ENCODE measurements at regions not wholly inside any gene's neighbourhood (a gene's known extent, or its start where the extent isn't known, plus 50 kb on each side); places are given as distances from the start of the nearest gene placed in this dataset.
"Not testable (repeated sequence)": the region's sequence is repeated elsewhere in the genome, so short reads cannot be mapped to it uniquely, and the experiment has no call there.

- H3K4me1 ChIP-seq (ENCODE audit: control insufficient read depth, insufficient read depth, low read length): 0 out of 2 replicates have a peak, but pooled peaks cover 7% of the 10 kb centered on the region
- H3K27ac ChIP-seq (ENCODE audit: low read depth, low read length): no peak overlapping the region
- no peaks in the 10 kb centered on the region for H3K36me3 ChIP-seq (ENCODE audit: control insufficient read depth, insufficient read depth, low read length)
- H3K4me3 ChIP-seq (ENCODE audit: low read depth, low read length): no peak overlapping the region
- H3K9ac ChIP-seq (ENCODE audit: low read depth, low read length): no peak overlapping the region
- H3K27me3 ChIP-seq (ENCODE audit: control insufficient read depth, insufficient read depth, low read length): no peaks in the 10 kb centered on the region
- no peaks in the 10 kb centered on the region for H3K9me3 ChIP-seq (ENCODE audit: control insufficient read depth, insufficient read depth, low read length)
Observed at GRCh38 chr2:128412181-128412871, 93.7 kb upstream of the HS6ST1 start.

GRCh38 chr2:128413014-128413717 is 94.5 kb upstream of the HS6ST1 start:
- H3K9ac ChIP-seq (ENCODE audit: low read depth, low read length): no peak overlapping the region

GRCh38 chr2:128413718-128414341 is 95.2 kb upstream of the HS6ST1 start:
- H3K9me3 ChIP-seq (ENCODE audit: control insufficient read depth, insufficient read depth, low read length): no peaks in the 10 kb centered on the region
- no peak overlapping the region for H3K4me3 ChIP-seq (ENCODE audit: low read depth, low read length)
- H3K36me3 ChIP-seq (ENCODE audit: control insufficient read depth, insufficient read depth, low read length): no peaks in the 10 kb centered on the region
- H3K9ac ChIP-seq (ENCODE audit: low read depth, low read length): no peak overlapping the region
- no peak overlapping the region for H3K27ac ChIP-seq (ENCODE audit: low read depth, low read length)
- no peaks in the 10 kb centered on the region for H3K4me1 ChIP-seq (ENCODE audit: control insufficient read depth, insufficient read depth, low read length)
- no peaks in the 10 kb centered on the region for H3K27me3 ChIP-seq (ENCODE audit: control insufficient read depth, insufficient read depth, low read length)

More at GRCh38 chr2:128413014-128413717, 94.5 kb upstream of the HS6ST1 start:
- Histone ChIP-seq H3K4me1 (ENCODE audit: control insufficient read depth, insufficient read depth, low read length) (0 out of 2 replicates have a peak, but pooled peaks cover 4% of the 10 kb centered on the region), H3K27me3 (ENCODE audit: control insufficient read depth, insufficient read depth, low read length) (no peaks in the 10 kb centered on the region), H3K36me3 (ENCODE audit: control insufficient read depth, insufficient read depth, low read length) (no peaks in the 10 kb centered on the region), H3K27ac (ENCODE audit: low read depth, low read length) (no peak overlapping the region), H3K4me3 (ENCODE audit: low read depth, low read length) (no peak overlapping the region), H3K9me3 (ENCODE audit: control insufficient read depth, insufficient read depth, low read length) (no peaks in the 10 kb centered on the region)

DNA sequence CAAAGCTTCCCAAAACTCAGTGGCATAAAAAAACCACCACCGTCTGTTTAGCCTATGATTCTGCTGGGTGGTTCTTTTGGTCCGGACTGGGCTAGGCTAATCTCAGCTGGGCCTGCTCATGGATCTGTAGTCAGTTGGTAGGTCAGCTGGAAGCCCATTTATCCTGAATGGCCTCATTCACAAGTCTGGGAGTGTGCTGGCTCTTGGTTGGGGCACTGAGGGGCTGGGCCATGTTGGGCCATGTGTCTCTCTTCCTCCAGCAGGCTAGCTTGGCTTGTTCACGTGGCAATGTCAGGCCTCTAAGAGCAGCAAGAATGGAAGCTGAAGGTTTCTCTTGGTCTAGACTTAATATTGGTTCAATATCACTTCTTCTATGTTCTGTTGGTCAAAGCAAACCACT is 95.7 kb upstream of the HS6ST1 start:
- Histone ChIP-seq H3K36me3 (ENCODE audit: control insufficient read depth, insufficient read depth, low read length) (no peaks in the 10 kb centered on the region), H3K4me3 (ENCODE audit: low read depth, low read length) (no peak overlapping the region), H3K27ac (ENCODE audit: low read depth, low read length) (no peak overlapping the region), H3K4me1 (ENCODE audit: control insufficient read depth, insufficient read depth, low read length) (no peaks in the 10 kb centered on the region), H3K27me3 (ENCODE audit: control insufficient read depth, insufficient read depth, low read length) (no peaks in the 10 kb centered on the region), H3K9ac (ENCODE audit: low read depth, low read length) (no peak overlapping the region), H3K9me3 (ENCODE audit: control insufficient read depth, insufficient read depth, low read length) (no peaks in the 10 kb centered on the region; the same call in 1 of the 2 replicates)

DNA sequence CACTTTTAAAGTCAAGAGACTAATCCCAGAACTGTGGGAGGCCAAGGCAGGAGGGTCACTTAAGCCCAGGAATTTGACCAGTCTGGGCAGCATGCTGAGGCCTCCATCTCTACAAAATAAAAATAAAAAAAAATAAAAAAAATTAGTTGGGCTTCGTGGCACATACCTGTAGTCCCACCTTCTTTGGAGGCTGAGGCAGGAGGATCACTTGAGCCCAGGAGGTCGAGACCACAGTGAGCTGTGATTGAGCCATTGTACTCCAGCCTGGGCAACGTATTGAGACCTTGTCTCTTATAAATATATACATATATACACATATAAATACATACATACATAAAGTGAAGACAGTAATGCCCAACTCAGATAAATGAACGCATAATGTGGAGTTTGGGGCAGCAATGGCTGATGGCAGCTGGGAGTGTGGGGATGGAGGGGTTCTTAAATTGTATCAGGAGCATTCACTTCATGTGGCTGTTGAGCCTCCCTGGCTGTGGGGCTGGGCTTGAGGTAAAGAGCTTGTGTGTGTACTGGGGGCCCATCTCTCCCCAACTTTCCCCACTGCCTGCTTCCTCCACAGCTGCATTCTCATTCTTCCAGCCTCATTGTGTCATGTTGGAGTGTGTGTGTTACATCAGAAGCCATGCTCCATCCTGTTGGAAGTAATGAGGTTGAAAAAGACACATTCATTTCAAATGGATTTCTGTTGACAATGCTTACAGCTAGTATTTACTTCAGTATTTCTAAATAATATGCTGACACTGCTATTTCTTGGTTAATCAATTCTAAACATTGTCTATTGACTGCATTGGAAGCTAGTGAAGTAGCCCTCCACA is 96.5 kb upstream of the HS6ST1 start:
- peaks cover 2% of the 10 kb centered on the region; the same call in 1 of the 2 replicates for H3K9me3 ChIP-seq (ENCODE audit: control insufficient read depth, insufficient read depth, low read length)
- no peak overlapping the region for H3K9ac ChIP-seq (ENCODE audit: low read depth, low read length)
- H3K27ac ChIP-seq (ENCODE audit: low read depth, low read length): no peak overlapping the region
- H3K27me3 ChIP-seq (ENCODE audit: control insufficient read depth, insufficient read depth, low read length): no peaks in the 10 kb centered on the region
- no peaks in the 10 kb centered on the region for H3K36me3 ChIP-seq (ENCODE audit: control insufficient read depth, insufficient read depth, low read length)
- no peaks in the 10 kb centered on the region for H3K4me1 ChIP-seq (ENCODE audit: control insufficient read depth, insufficient read depth, low read length)
- H3K4me3 ChIP-seq (ENCODE audit: low read depth, low read length): no peak overlapping the region

DNA sequence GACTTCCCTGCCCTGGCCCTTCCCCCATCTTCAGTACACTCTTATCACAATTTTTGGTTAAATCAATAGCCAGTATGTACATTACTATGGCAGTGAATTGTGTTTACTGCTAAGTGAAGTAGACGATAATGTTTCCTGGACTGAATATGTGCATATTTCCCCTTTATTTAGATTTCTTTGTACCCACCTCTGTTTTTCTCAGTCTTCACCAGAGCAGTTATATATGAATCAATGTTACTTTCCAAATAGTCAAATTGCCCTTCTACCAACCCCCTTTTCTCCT is 97.1 kb upstream of the HS6ST1 start:
- Histone ChIP-seq H3K9me3 (ENCODE audit: control insufficient read depth, insufficient read depth, low read length) (peaks cover 2% of the 10 kb centered on the region; the same call in 1 of the 2 replicates), H3K27ac (ENCODE audit: low read depth, low read length) (no peak overlapping the region), H3K9ac (ENCODE audit: low read depth, low read length) (no peak overlapping the region), H3K4me1 (ENCODE audit: control insufficient read depth, insufficient read depth, low read length) (no peaks in the 10 kb centered on the region), H3K36me3 (ENCODE audit: control insufficient read depth, insufficient read depth, low read length) (no peaks in the 10 kb centered on the region), H3K27me3 (ENCODE audit: control insufficient read depth, insufficient read depth, low read length) (no peaks in the 10 kb centered on the region), H3K4me3 (ENCODE audit: low read depth, low read length) (no peak overlapping the region)

GRCh38 chr2:128416109-128416785 is 97.6 kb upstream of the HS6ST1 start:
- Histone ChIP-seq H3K36me3 (ENCODE audit: control insufficient read depth, insufficient read depth, low read length) (no peaks in the 10 kb centered on the region), H3K4me3 (ENCODE audit: low read depth, low read length) (no peak overlapping the region), H3K27ac (ENCODE audit: low read depth, low read length) (no peak overlapping the region), H3K4me1 (ENCODE audit: control insufficient read depth, insufficient read depth, low read length) (no peaks in the 10 kb centered on the region), H3K9ac (ENCODE audit: low read depth, low read length) (no peak overlapping the region), H3K9me3 (ENCODE audit: control insufficient read depth, insufficient read depth, low read length) (peaks cover 2% of the 10 kb centered on the region; the same call in 1 of the 2 replicates), H3K27me3 (ENCODE audit: control insufficient read depth, insufficient read depth, low read length) (no peaks in the 10 kb centered on the region)

DNA sequence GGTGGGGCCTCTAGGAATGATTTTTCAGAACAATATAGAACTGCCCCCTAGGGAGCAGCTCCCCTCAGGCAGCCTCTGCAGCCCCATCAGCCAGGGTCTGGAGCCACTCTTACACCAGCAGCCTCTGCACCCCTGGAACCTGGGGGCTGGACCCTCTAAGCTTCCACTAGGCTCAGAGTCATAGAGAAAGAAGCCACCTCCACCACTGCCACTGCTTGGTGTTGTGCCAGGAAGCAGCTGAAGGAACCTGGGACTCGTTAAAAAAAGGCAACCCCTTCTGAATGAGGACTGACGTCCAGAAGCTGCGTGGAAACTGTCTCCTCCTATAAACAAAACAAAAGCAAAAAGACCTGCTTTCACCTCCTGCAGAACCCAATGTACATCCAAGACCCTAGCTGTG is 98.1 kb upstream of the HS6ST1 start:
- peaks cover 2% of the 10 kb centered on the region; the same call in 1 of the 2 replicates for H3K9me3 ChIP-seq (ENCODE audit: control insufficient read depth, insufficient read depth, low read length)
- H3K9ac ChIP-seq (ENCODE audit: low read depth, low read length): no peak overlapping the region
- no peaks in the 10 kb centered on the region for H3K4me1 ChIP-seq (ENCODE audit: control insufficient read depth, insufficient read depth, low read length)
- H3K36me3 ChIP-seq (ENCODE audit: control insufficient read depth, insufficient read depth, low read length): no peaks in the 10 kb centered on the region
- H3K27me3 ChIP-seq (ENCODE audit: control insufficient read depth, insufficient read depth, low read length): no peaks in the 10 kb centered on the region
- no peak overlapping the region for H3K4me3 ChIP-seq (ENCODE audit: low read depth, low read length)
- no peak overlapping the region for H3K27ac ChIP-seq (ENCODE audit: low read depth, low read length)

DNA sequence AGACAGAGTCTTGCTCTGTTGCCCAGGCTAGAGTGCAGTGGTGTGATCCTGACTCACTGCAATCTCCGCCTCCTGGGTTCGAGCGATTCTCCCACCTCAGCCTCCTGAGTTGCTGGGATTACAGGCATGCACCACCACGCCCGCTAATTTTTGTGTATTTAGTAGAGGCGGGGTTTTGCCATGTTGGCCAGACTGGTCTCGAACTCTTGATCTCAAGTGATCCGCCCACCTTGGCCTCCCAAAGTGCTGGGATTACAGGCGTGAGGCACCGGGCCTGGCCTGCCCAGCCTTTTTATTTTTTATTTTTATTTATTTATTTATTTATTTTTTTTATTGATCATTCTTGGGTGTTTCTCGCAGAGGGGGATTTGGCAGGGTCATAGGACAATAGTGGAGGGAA is 98.6 kb upstream of the HS6ST1 start:
- H3K4me1 ChIP-seq (ENCODE audit: control insufficient read depth, insufficient read depth, low read length); H3K27me3 ChIP-seq (ENCODE audit: control insufficient read depth, insufficient read depth, low read length); H3K36me3 ChIP-seq (ENCODE audit: control insufficient read depth, insufficient read depth, low read length); H3K4me3 ChIP-seq (ENCODE audit: low read depth, low read length); H3K9ac ChIP-seq (ENCODE audit: low read depth, low read length); H3K27ac ChIP-seq (ENCODE audit: low read depth, low read length); H3K9me3 ChIP-seq (ENCODE audit: control insufficient read depth, insufficient read depth, low read length): not testable (repeated sequence)

- H3K27me3 ChIP-seq (ENCODE audit: control insufficient read depth, insufficient read depth, low read length): no peaks in the 10 kb centered on the region
- H3K9me3 ChIP-seq (ENCODE audit: control insufficient read depth, insufficient read depth, low read length): peaks cover 2% of the 10 kb centered on the region; the same call in 1 of the 2 replicates
- no peak overlapping the region for H3K27ac ChIP-seq (ENCODE audit: low read depth, low read length)
- H3K36me3 ChIP-seq (ENCODE audit: control insufficient read depth, insufficient read depth, low read length): no peaks in the 10 kb centered on the region
- H3K9ac ChIP-seq (ENCODE audit: low read depth, low read length): no peak overlapping the region
- no peaks in the 10 kb centered on the region for H3K4me1 ChIP-seq (ENCODE audit: control insufficient read depth, insufficient read depth, low read length)
- H3K4me3 ChIP-seq (ENCODE audit: low read depth, low read length): no peak overlapping the region
Observed at GRCh38 chr2:128420131-128420530, 101.5 kb upstream of the HS6ST1 start.
